HepG2 (cell line): ENCODE measurements at regions not wholly inside any gene's neighbourhood (a gene's known extent, or its start where the extent isn't known, plus 50 kb on each side); places are given as distances from the start of the nearest gene placed in this dataset.

Source experiments
- ATAC-seq: fragments of 200-7000 bp; cut with Tn5 transposase; 3 replicates; pipeline ENCODE4 v1.9.1; 2020; ENCODE audit warnings: mild to moderate bottlenecking, moderate library complexity
- BruUV-seq: library from RNA; stranded (reverse); fragments of 400-500 nt; replicated peaks from 2 replicates; lab custom pipeline; 2021; lab: Mats Ljungman, UMichigan
- CTCF ChIA-PET: fragments of 300-600 bp; formaldehyde crosslinking; extraction: SDS; loops from one replicate; lab custom pipeline; 2021; ENCODE audit warnings: low total read pairs, inconsistent platforms, low intra/inter-chr PET ratio; lab: Yijun Ruan, JAX
- POLR2A ChIA-PET: fragments of 350-600 bp; sonication (Branson Sonifier 250); formaldehyde crosslinking; loops from one replicate; lab custom pipeline; 2020; ENCODE audit warnings: antibody characterized with exemption, inconsistent platforms; lab: Yijun Ruan, JAX
- DNase-seq: peaks from one replicate; pipeline ENCODE4 v3.0.0-alpha.2; 2015; ENCODE audit warnings: low spot score
- FAIRE-seq: peaks from 3 replicates; lab custom pipeline; 2011; peaks lifted over from hg19 to GRCh38; lab: Jason Lieb, UNC
- H2AFZ ChIP-seq: one replicate; pipeline ENCODE4 v1.6.1; 2011; ENCODE audit warnings: low read length, inconsistent platforms
- H3K27ac ChIP-seq: fragments of 300-600 bp; 3 replicates; pipeline ENCODE4 v1.8.0; 2011; ENCODE audit warnings: mixed run types, mild to moderate bottlenecking, mixed read lengths, low read length, inconsistent platforms; ENCODE audit not compliant: insufficient read depth; ENCODE audit errors: extremely low read length
- H3K27me3 ChIP-seq, 2 experiments: fragments of 200-600 bp in 1 of 2; 2 replicates in 1 of 2; 3 replicates in 1 of 2; pipeline versions ENCODE4 v1.6.0 to v1.8.0; 2011; ENCODE audit warnings: low read length in 2 of 2, mild to moderate bottlenecking in 2 of 2, moderate library complexity in 2 of 2, inconsistent platforms in 1 of 2; ENCODE audit not compliant: insufficient read depth in 2 of 2, control insufficient read depth in 1 of 2
- H3K36me3 ChIP-seq, 2 experiments: fragments of 200-600 bp in 1 of 2; replicated peaks in 1 of 2; 2 replicates in 1 of 2; 3 replicates in 1 of 2; pipeline versions ENCODE4 v1.5.1 to v1.8.0; 2011; ENCODE audit warnings: low read length in 2 of 2, inconsistent platforms in 1 of 2; ENCODE audit not compliant: insufficient read depth in 2 of 2, control insufficient read depth in 1 of 2
- H3K4me1 ChIP-seq: 2 replicates; pipeline ENCODE4 v1.5.1; 2012; ENCODE audit warnings: low read length, inconsistent platforms; ENCODE audit not compliant: insufficient read depth
- H3K4me2 ChIP-seq: 2 replicates; pipeline ENCODE4 v1.6.0; 2011; ENCODE audit warnings: low read depth, low read length, inconsistent platforms
- H3K4me3 ChIP-seq, 3 experiments: fragments of 200-600 bp in 1 of 3; sonication (generic), shearing (Covaris generic) in 1 of 3; replicated peaks in 1 of 3; 2 replicates each; pipeline ENCODE4 v1.5.1; 2011 to 2016; ENCODE audit warnings: low read length in 3 of 3, inconsistent platforms in 2 of 3, low read depth in 2 of 3, mild to moderate bottlenecking in 2 of 3, control low read depth in 1 of 3, mixed read lengths in 1 of 3; ENCODE audit not compliant: insufficient read depth in 1 of 3
- H3K79me2 ChIP-seq: one replicate; pipeline ENCODE4 v1.6.1; 2011; ENCODE audit warnings: low read length, inconsistent platforms; ENCODE audit not compliant: insufficient read depth
- H3K9ac ChIP-seq: 2 replicates; pipeline ENCODE4 v1.6.0; 2011; ENCODE audit warnings: mild to moderate bottlenecking, low read depth, low read length, inconsistent platforms; ENCODE audit not compliant: insufficient read depth
- H3K9me3 ChIP-seq: 2 replicates; pipeline ENCODE4 v1.5.1; 2012; ENCODE audit warnings: mild to moderate bottlenecking, low read length
- H4K20me1 ChIP-seq: 2 replicates; pipeline ENCODE4 v1.6.0; 2011; ENCODE audit warnings: inconsistent platforms, mild to moderate bottlenecking, low read length, moderate library complexity; ENCODE audit not compliant: insufficient read depth
- ATRX ChIP-seq: sonication (generic); formaldehyde crosslinking; IDR thresholded peaks from 2 replicates; pipeline ENCODE4 v1.4.0; 2020; ENCODE audit warnings: missing genetic modification reagents, borderline replicate concordance
- MZF1 ChIP-seq: sonication (generic); formaldehyde crosslinking; IDR thresholded peaks from 2 replicates; pipeline ENCODE4 v1.8.1; 2023; ENCODE audit warnings: mild to moderate bottlenecking, missing genetic modification reagents, borderline replicate concordance
- NR2F1 ChIP-seq, 2 experiments: fragments of 450-650 bp in 1 of 2; formaldehyde crosslinking in 1 of 2; IDR thresholded peaks; 2 replicates each; pipeline versions ENCODE4 v1.5.0 to v1.6.1; 2016 to 2020; ENCODE audit warnings: mild to moderate bottlenecking in 1 of 2, missing compliant biosample characterization in 1 of 2, missing genetic modification reagents in 1 of 2, moderate library complexity in 1 of 2
- ZFP37 ChIP-seq: sonication (generic); formaldehyde crosslinking; IDR thresholded peaks from 2 replicates; pipeline ENCODE4 v1.4.0; 2020; ENCODE audit warnings: missing genetic modification reagents, borderline replicate concordance
- WGBS: methylation state at CpG from one replicate; pipeline ENCODE4 v1.1.6; 2017; ENCODE audit warnings: low lambda C conversion rate; 5-methylcytosine and 5-hydroxymethylcytosine counted together
- in situ Hi-C: cut with HindIII; loops from 2 replicates; pipeline ENCODE4 v1.10.0; 2017; ENCODE audit warnings: low pct_unique_long_range_greater_than_20kb; ENCODE audit not compliant: extremely low pct_ligation_motif_present
- intact Hi-C: fragments of 100-400 bp; cut with micrococcal nuclease; formaldehyde crosslinking; loops from one replicate; pipeline ENCODE4 v1.10.0; 2022; ENCODE audit not compliant: unreplicated experiment
- TF ChIP-seq, protein P1 (sequence below): sonication (generic); formaldehyde crosslinking; IDR thresholded peaks from 2 replicates; pipeline ENCODE4 v1.4.0; 2020; ENCODE audit warnings: missing genetic modification reagents
- TF ChIP-seq, protein P2 (sequence below): sonication (generic); formaldehyde crosslinking; conservative IDR thresholded peaks from 2 replicates; pipeline ENCODE4 v1.4.0; 2020; ENCODE audit warnings: missing genetic modification reagents

DNA sequence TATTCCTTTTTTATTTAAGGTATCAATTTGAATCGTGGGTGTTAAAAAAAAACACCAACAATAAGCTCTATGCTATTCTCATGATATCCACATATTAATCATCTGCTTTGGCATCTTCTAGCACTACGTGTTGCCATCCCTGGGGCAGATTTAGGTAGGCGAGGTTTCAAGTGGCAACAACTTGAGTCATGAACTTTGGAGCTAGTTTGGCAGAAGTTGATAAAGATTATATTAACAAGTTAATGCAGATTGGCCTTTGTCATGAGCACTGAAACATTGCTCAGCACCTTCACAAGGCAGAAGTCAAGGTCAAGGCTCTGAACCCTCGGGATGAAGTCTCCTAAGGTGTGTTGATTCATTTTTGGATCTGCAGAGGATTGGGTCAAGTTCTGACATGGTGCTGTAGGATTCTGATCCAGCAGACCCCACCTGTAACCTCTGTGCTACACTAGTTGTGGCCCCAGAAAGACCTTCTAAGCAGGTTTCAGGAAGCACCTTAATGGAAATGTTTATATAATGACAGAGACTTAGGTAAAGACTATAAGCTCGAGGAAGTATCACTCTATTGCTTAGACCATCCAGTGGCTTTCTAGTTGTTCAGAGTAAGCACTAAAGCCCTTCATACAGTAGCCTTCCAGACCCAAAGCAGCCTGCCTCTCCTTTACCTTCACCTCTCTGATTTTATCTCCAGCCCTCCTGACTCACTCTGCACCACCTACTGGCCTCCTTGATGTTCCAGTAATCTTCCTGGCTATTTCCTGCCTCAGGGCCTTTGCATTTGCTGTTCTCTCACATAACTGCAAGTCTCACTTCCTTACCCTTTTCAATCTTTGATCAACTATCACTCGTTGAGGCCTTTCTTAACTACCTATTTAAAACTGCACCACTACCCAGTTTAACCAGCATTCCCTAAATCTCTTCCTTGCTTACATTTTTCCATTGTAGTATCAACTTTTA lies 117.0 kb upstream of the SLC4A4 start (continued):
- TF ChIP-seq, protein P1, sequence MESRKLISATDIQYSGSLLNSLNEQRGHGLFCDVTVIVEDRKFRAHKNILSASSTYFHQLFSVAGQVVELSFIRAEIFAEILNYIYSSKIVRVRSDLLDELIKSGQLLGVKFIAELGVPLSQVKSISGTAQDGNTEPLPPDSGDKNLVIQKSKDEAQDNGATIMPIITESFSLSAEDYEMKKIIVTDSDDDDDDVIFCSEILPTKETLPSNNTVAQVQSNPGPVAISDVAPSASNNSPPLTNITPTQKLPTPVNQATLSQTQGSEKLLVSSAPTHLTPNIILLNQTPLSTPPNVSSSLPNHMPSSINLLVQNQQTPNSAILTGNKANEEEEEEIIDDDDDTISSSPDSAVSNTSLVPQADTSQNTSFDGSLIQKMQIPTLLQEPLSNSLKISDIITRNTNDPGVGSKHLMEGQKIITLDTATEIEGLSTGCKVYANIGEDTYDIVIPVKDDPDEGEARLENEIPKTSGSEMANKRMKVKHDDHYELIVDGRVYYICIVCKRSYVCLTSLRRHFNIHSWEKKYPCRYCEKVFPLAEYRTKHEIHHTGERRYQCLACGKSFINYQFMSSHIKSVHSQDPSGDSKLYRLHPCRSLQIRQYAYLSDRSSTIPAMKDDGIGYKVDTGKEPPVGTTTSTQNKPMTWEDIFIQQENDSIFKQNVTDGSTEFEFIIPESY (CRISPR knock-in tag): no peak
- no peak for TF ChIP-seq ZFP37
- no peak for TF ChIP-seq NR2F1 (CRISPR knock-in tag; IDR thresholded peaks at IDR 0.05)

- in situ Hi-C loops (loop anchor here (10.0 kb wide), 1 partner anchor 492 kb away; no protein-coding TSS in a partner anchor), intact Hi-C loops (no loop called here)
- H3K9me3 ChIP-seq: no peaks in the 10 kb centered on the region
- WGBS: 18% methylated on average over 2 of the region's 2 CpGs
- DNase-seq (no peak), FAIRE-seq (no peak), ATAC-seq (no peak)
- H3K4me1 ChIP-seq: no peaks in the 10 kb centered on the region
- no peaks in the 10 kb centered on the region for H4K20me1 ChIP-seq
- CTCF ChIA-PET: no interaction called here
- POLR2A ChIA-PET: no interaction called here
- H3K27me3 ChIP-seq: 0 out of 5 replicates have a peak, but pooled peaks cover 0 to 3% of the 10 kb centered on the region in 2 experiments
- no peak overlapping the region for H3K9ac ChIP-seq
- H3K36me3 ChIP-seq: no peaks in the 10 kb centered on the region
- TF ChIP-seq, protein P2, sequence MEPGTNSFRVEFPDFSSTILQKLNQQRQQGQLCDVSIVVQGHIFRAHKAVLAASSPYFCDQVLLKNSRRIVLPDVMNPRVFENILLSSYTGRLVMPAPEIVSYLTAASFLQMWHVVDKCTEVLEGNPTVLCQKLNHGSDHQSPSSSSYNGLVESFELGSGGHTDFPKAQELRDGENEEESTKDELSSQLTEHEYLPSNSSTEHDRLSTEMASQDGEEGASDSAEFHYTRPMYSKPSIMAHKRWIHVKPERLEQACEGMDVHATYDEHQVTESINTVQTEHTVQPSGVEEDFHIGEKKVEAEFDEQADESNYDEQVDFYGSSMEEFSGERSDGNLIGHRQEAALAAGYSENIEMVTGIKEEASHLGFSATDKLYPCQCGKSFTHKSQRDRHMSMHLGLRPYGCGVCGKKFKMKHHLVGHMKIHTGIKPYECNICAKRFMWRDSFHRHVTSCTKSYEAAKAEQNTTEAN: no peak
- no peak for TF ChIP-seq MZF1 (CRISPR knock-in tag)
- no peak for TF ChIP-seq ATRX (CRISPR knock-in tag)
- no peak overlapping the region for H2AFZ ChIP-seq
- no peak overlapping the region for H3K4me3 ChIP-seq
- no peak overlapping the region for H3K4me2 ChIP-seq
- H3K27ac ChIP-seq: no peak overlapping the region
- BruUV-seq: no TSS peak
- H3K79me2 ChIP-seq: no peaks in the 10 kb centered on the region
These were observed 116.2 kb upstream of the SLC4A4 start for GRCh38 chr4:71222661-71223060.
